Mesothelial cell of epicardium (in vitro differentiated cells): ENCODE measurements at regions not wholly inside any gene's neighbourhood (a gene's known extent, or its start where the extent isn't known, plus 50 kb on each side); places are given as distances from the start of the nearest gene placed in this dataset.
A peak's percentile ranks its signal among the peaks of the same experiment; 100 is the strongest.

Experiments used
- DNase-seq, 2 experiments: peaks; one replicate each; pipeline ENCODE4 v3.0.0; 2021; ENCODE audit warnings: low spot score in 2 of 2; ENCODE audit not compliant: unreplicated experiment in 2 of 2
- H3K27ac Mint-ChIP-seq: 2 replicates; pipeline ENCODE4 v1.8.0; 2021; ENCODE audit warnings: mixed read lengths
- H3K27me3 Mint-ChIP-seq: 2 replicates; pipeline ENCODE4 v1.8.0; 2021; ENCODE audit warnings: low read depth, mixed read lengths
- H3K36me3 Mint-ChIP-seq: 2 replicates; pipeline ENCODE4 v1.8.0; 2021; ENCODE audit warnings: mixed read lengths
- H3K4me1 Mint-ChIP-seq: 2 replicates; pipeline ENCODE4 v1.8.0; 2021; ENCODE audit warnings: mixed read lengths
- H3K4me3 Mint-ChIP-seq: 2 replicates; pipeline ENCODE4 v1.8.0; 2021; ENCODE audit warnings: mild to moderate bottlenecking, moderate library complexity, mixed read lengths
- H3K9me3 Mint-ChIP-seq: 2 replicates; pipeline ENCODE4 v1.8.0; 2021; ENCODE audit warnings: mixed read lengths
- CTCF ChIP-seq: fragments of 200-600 bp; sonication (generic); IDR thresholded peaks from one replicate; pipeline ENCODE4 v1.5.0; 2021; ENCODE audit warnings: antibody characterized with exemption; ENCODE audit not compliant: unreplicated experiment

- Mint-ChIP-seq H3K4me3 (no peak overlapping the region), H3K4me1 (peaks cover 21% of the 10 kb centered on the region), H3K27me3 (no peaks in the 10 kb centered on the region), H3K36me3 (peaks cover 9% of the 10 kb centered on the region), H3K27ac (peak overlapping the region; percentile 67), H3K9me3 (peaks cover 25% of the 10 kb centered on the region)
- DNase-seq = no peak
- no peak for TF ChIP-seq CTCF
Measured at GRCh38 chr6:139846538-139847456, 472.3 kb upstream of the CITED2 start.

GRCh38 chr6:139844907-139845306 is 470.5 kb upstream of the CITED2 start:
- no peak for DNase-seq
- Mint-ChIP-seq H3K9me3 (peaks cover 17% of the 10 kb centered on the region), H3K36me3 (peaks cover 3% of the 10 kb centered on the region)

GRCh38 chr6:139841794-139842215 is 467.4 kb upstream of the CITED2 start:
- no peak for DNase-seq
- Mint-ChIP-seq H3K4me1 (peaks cover 9% of the 10 kb centered on the region), H3K27me3 (no peaks in the 10 kb centered on the region), H3K9me3 (peaks cover 30% of the 10 kb centered on the region), H3K36me3 (no peaks in the 10 kb centered on the region), H3K27ac (no peak overlapping the region), H3K4me3 (no peak overlapping the region)
- TF ChIP-seq CTCF = no peak

More at GRCh38 chr6:139844907-139845306, 470.5 kb upstream of the CITED2 start:
- Mint-ChIP-seq H3K4me3 (no peak overlapping the region), H3K27me3 (no peaks in the 10 kb centered on the region), H3K4me1 (peaks cover 21% of the 10 kb centered on the region), H3K27ac (no peak overlapping the region)
- no peak for TF ChIP-seq CTCF

- DNase-seq = no peak
- TF ChIP-seq CTCF = no peak
- no peaks in the 10 kb centered on the region for H3K4me1 Mint-ChIP-seq
- no peaks in the 10 kb centered on the region for H3K27me3 Mint-ChIP-seq
- H3K4me3 Mint-ChIP-seq = no peak overlapping the region
- no peaks in the 10 kb centered on the region for H3K36me3 Mint-ChIP-seq
- H3K27ac Mint-ChIP-seq = no peak overlapping the region
- H3K9me3 Mint-ChIP-seq = peaks cover 35% of the 10 kb centered on the region
Measured at GRCh38 chr6:139839506-139840156, 465.2 kb upstream of the CITED2 start.

- TF ChIP-seq CTCF = no peak
- H3K27ac Mint-ChIP-seq = no peak overlapping the region
- H3K4me1 Mint-ChIP-seq = no peaks in the 10 kb centered on the region
- no peak overlapping the region for H3K4me3 Mint-ChIP-seq
- peaks cover 24% of the 10 kb centered on the region for H3K9me3 Mint-ChIP-seq
- H3K27me3 Mint-ChIP-seq = no peaks in the 10 kb centered on the region
- no peak for DNase-seq
- no peaks in the 10 kb centered on the region for H3K36me3 Mint-ChIP-seq
Measured at GRCh38 chr6:139834232-139834631, 459.8 kb upstream of the CITED2 start.
